NT2/D1 (cell line): ENCODE measurements at regions not wholly inside any gene's neighbourhood (a gene's known extent, or its start where the extent isn't known, plus 50 kb on each side); places are given as distances from the start of the nearest gene placed in this dataset.

Source experiments
- SUZ12 ChIP-seq: IDR thresholded peaks from 2 replicates; pipeline ENCODE4 v1.6.1; 2011; ENCODE audit not compliant: insufficient read length, insufficient read depth; ENCODE audit errors: extremely low read depth
- YY1 ChIP-seq: IDR thresholded peaks from 2 replicates; pipeline ENCODE4 v1.6.1; 2011; ENCODE audit not compliant: insufficient read length, insufficient read depth
- ZNF274 ChIP-seq: IDR thresholded peaks from 2 replicates; pipeline ENCODE4 v1.6.1; 2011; ENCODE audit warnings: mild to moderate bottlenecking, low read depth, low read length

- no peak for TF ChIP-seq ZNF274
- TF ChIP-seq YY1, result no peak
- TF ChIP-seq SUZ12, result no peak
Measured at GRCh38 chr2:71995067-71995665, 152.5 kb downstream of the CYP26B1 start.
